SKM-1 treated with dmso at 0.1 percent for 144 hours (cell line): ENCODE measurements at regions not wholly inside any gene's neighbourhood (a gene's known extent, or its start where the extent isn't known, plus 50 kb on each side); places are given as distances from the start of the nearest gene placed in this dataset.
"Not testable (repeated sequence)": the region's sequence is repeated elsewhere in the genome, so short reads cannot be mapped to it uniquely, and the experiment has no call there.

Source experiments
- DNase-seq: peaks from one replicate; lab custom pipeline; 2025; ENCODE audit not compliant: unreplicated experiment; lab: John Stamatoyannopoulos, UW

- DNase-seq: no peak
Measured at GRCh38 chr7:32658034-32658433, 162.7 kb downstream of the AVL9 start.

- not testable (repeated sequence) for DNase-seq
Measured at GRCh38 chr7:32654549-32654948, 159.3 kb downstream of the AVL9 start.

GRCh38 chr7:32650356-32650755, 155.1 kb downstream of the AVL9 start:
- DNase-seq: not testable (repeated sequence)

GRCh38 chr7:32648408-32649156, 153.3 kb downstream of the AVL9 start:
- no peak for DNase-seq

GRCh38 chr7:32645255-32645654, 150.0 kb downstream of the AVL9 start:
- not testable (repeated sequence) for DNase-seq

GRCh38 chr7:32643194-32643593, 147.9 kb downstream of the AVL9 start:
- no peak for DNase-seq

GRCh38 chr7:32639122-32639521, 143.8 kb downstream of the AVL9 start:
- DNase-seq: no peak

GRCh38 chr7:32638479-32639121, 143.3 kb downstream of the AVL9 start:
- peak; percentile 86 for DNase-seq
